Activated T-cell treated with anti-CD3 and anti-CD28 coated beads, Interleukin-2, amount 50 U/mL, for 72 hours (primary cell): ENCODE measurements at regions not wholly inside any gene's neighbourhood (a gene's known extent, or its start where the extent isn't known, plus 50 kb on each side); places are given as distances from the start of the nearest gene placed in this dataset.
"Not testable (repeated sequence)": the region's sequence is repeated elsewhere in the genome, so short reads cannot be mapped to it uniquely, and the experiment has no call there.

Experiments used
- ATAC-seq, 2 donors: fragments of 150-1000 bp; cut with Tn5 transposase; replicated peaks in 1 of 2; 2 replicates each; pipeline ENCODE4 v1.10.0; 2021; ENCODE audit warnings: moderate library complexity in 2 of 2, mild to moderate bottlenecking in 1 of 2
- DNase-seq, 2 donors: peaks; one replicate each; pipeline ENCODE4 v3.0.0; 2021 to 2022; ENCODE audit warnings: mixed read lengths in 1 of 2
- H3K27ac Mint-ChIP-seq: one replicate; pipeline ENCODE4 v1.8.0; 2022; ENCODE audit warnings: mild to moderate bottlenecking, moderate library complexity, mixed read lengths
- H3K27me3 Mint-ChIP-seq: one replicate; pipeline ENCODE4 v1.8.0; 2022; ENCODE audit warnings: low read depth, mixed read lengths
- H3K36me3 Mint-ChIP-seq, 2 donors: one replicate each; pipeline ENCODE4 v1.8.0; 2022; ENCODE audit warnings: mixed read lengths in 2 of 2, mild to moderate bottlenecking in 1 of 2; ENCODE audit not compliant: insufficient read depth in 2 of 2
- H3K4me1 Mint-ChIP-seq: one replicate; pipeline ENCODE4 v1.8.0; 2022; ENCODE audit warnings: low read depth, mixed read lengths
- H3K4me3 Mint-ChIP-seq, 2 donors: one replicate each; pipeline ENCODE4 v1.8.0; 2022; ENCODE audit warnings: mild to moderate bottlenecking in 2 of 2, mixed read lengths in 2 of 2, moderate library complexity in 2 of 2
- H3K9me3 Mint-ChIP-seq, 2 donors: one replicate each; pipeline ENCODE4 v1.8.0; 2022; ENCODE audit warnings: mixed read lengths in 2 of 2

DNA sequence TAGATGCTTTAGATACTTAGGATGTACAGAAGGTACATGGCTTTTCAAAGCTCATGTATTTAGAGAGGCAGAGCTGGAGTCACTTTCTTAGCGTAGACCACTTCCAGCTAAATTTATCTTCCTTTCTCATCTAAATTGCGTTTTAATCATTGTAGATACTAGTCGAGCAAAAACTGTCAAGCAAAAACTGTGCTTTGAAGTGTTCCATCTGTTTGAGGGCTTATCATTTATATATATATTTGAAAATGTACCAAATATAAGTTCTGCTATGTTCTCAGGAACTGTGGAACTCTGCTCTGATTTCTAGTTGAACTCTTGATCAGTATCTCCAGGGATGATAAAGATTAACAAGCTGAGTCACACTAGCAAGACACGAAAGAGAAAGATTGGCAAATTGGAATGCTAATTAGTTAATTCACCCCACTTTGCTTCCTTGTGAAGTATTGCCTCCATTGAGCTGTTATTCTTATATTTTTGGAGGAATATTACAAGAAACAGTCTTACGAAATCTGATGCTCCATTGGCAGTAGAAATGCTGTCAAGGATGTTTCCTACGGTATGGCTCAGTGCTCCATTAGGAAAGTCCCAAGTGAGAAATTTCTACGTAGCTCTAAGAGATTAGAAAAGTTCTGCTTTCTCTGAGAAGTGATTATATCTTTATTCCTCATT is 310.7 kb downstream of the AEBP2 start:
- H3K9me3 Mint-ChIP-seq, result peaks cover 5 to 15% of the 10 kb centered on the region in 2 donors
- no peak overlapping the region for H3K4me3 Mint-ChIP-seq
- DNase-seq (no peak), ATAC-seq (no peak)
- H3K36me3 Mint-ChIP-seq, result peaks cover 6 to 11% of the 10 kb centered on the region in 2 donors
- H3K27me3 Mint-ChIP-seq, result peaks cover 6% of the 10 kb centered on the region
- no peak overlapping the region for H3K27ac Mint-ChIP-seq
- no peaks in the 10 kb centered on the region for H3K4me1 Mint-ChIP-seq

DNA sequence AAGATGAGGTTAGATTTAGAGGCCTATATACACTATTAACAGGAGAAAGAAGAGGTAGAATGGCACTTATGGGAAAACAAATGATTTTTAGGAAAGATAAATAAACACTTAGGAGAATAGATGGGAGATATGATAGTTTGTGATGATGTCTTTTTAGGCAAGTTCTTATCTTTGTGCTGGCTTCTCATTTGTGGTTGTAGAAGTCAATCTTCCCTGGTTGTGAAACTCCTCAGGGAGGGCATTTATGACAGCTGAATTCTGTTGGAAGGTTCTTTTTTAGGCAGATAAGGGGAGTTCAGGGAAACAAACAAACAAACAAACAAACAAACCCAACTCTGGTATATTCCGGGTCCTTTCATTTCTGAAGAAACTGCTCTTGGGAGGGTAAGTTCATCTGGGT is 311.8 kb downstream of the AEBP2 start:
- Mint-ChIP-seq H3K9me3 (peaks cover 5 to 15% of the 10 kb centered on the region in 2 donors), H3K27ac (no peak overlapping the region), H3K36me3 (peaks cover 6 to 11% of the 10 kb centered on the region in 2 donors), H3K4me1 (no peaks in the 10 kb centered on the region), H3K27me3 (peaks cover 6% of the 10 kb centered on the region), H3K4me3 (no peak overlapping the region)
- ATAC-seq, result no peak
- no peak for DNase-seq

DNA sequence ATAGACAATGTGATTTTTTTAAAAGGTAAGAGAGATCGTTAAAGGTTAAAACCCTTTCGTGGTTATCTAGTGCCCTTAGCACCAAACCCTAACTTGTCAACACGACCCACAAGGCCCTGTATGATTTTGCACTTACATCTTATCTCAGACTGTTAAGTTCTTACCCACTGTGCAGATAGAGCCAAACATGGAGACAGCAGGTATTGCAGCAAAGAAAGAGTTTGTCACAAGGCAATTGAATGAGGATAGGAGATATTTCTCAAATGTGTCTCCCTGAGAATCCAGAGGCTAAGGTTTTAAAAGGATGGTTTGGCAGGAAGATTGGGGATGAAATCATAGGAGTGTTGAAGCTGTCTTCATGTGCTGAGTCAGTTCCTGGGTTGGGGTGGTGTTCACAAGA is 313.4 kb downstream of the AEBP2 start:
- Mint-ChIP-seq H3K36me3 (peaks cover 6 to 11% of the 10 kb centered on the region in 2 donors), H3K4me3 (no peak overlapping the region), H3K27me3 (peaks cover 6% of the 10 kb centered on the region), H3K27ac (no peak overlapping the region), H3K4me1 (peaks cover 5% of the 10 kb centered on the region), H3K9me3 (peaks cover 5 to 15% of the 10 kb centered on the region in 2 donors)
- no peak for ATAC-seq
- no peak for DNase-seq

DNA sequence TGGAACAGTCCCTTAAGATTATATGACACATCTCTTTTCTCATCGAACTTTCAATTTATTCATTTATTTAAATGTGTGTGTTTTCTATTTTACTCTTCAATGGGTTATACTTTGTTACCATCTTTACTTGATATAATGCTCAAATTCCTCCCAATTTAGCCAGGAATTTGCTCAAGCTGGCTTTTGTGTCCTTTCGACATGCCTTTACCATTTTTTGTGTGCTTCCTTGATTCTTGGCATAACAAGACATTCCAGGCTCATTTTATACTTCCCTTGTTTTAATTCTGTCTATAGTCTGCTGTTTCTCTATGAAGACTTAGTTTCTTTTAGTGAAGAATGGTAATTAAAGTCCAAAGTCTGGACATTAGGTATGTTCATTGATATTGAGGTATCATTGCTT is 315.8 kb downstream of the AEBP2 start:
- Mint-ChIP-seq H3K36me3 (peaks cover 6 to 8% of the 10 kb centered on the region in 2 donors), H3K27me3 (peaks cover 6% of the 10 kb centered on the region), H3K4me3 (no peak overlapping the region), H3K4me1 (peaks cover 10% of the 10 kb centered on the region), H3K9me3 (peaks cover 6 to 12% of the 10 kb centered on the region in 2 donors), H3K27ac (no peak overlapping the region)
- ATAC-seq (no peak), DNase-seq (no peak)

DNA sequence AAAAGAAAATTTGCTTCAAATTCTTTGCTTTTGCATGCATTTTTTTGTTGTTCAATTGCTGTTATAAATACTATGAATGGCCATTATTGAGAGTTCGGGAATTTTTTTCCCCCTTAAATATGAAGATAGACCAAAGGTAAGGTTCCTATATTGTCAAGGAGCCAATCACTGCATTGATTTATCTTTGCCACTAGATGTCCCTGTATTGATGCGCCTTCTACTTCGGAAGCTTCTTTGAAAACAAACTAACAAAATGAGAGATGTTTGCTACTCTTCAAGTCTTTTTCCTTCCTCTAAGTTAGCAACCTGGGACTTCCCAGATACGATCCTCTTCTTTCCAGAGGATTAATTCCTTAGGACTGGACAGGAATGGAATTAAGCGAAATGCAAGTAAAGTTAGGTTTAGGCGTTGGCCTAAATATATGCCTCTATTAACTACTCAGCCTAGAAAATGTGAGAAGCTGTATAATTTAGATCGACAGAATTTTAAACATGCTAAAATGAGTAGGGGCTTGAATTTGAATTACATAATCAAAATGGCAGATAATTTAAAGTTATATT is 318.1 kb downstream of the AEBP2 start:
- Mint-ChIP-seq H3K27ac (no peak overlapping the region), H3K36me3 (peaks cover 5 to 8% of the 10 kb centered on the region in 2 donors), H3K27me3 (no peaks in the 10 kb centered on the region), H3K4me3 (no peak overlapping the region), H3K4me1 (peaks cover 10% of the 10 kb centered on the region), H3K9me3 (peaks cover 6 to 9% of the 10 kb centered on the region in 2 donors)
- DNase-seq (no peak), ATAC-seq (no peak)

DNA sequence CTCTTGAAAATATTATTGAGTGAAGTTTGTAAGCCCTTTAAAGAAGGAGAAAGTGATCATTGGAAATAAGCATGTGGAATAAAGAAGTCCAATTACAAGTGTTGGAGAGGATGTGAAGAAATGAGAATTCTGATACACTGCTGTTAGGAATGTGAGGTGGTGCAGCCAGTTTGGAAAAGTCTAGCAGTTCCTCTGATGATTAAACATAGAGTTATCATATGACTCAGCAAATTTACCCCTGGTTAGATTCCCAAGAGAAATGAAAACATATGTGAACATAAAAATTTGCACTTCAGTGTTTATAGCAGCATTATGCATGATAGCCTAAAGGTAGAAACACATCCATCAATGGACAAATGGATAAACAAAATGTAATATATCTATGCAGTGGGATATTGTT is 319.9 kb downstream of the AEBP2 start:
- Mint-ChIP-seq H3K36me3 (peaks cover 1 to 2% of the 10 kb centered on the region in 2 donors), H3K9me3 (peaks cover 1 to 4% of the 10 kb centered on the region in 2 donors), H3K4me3 (no peak overlapping the region), H3K4me1 (peaks cover 10% of the 10 kb centered on the region), H3K27me3 (no peaks in the 10 kb centered on the region), H3K27ac (no peak overlapping the region)
- ATAC-seq (no peak), DNase-seq (no peak)

DNA sequence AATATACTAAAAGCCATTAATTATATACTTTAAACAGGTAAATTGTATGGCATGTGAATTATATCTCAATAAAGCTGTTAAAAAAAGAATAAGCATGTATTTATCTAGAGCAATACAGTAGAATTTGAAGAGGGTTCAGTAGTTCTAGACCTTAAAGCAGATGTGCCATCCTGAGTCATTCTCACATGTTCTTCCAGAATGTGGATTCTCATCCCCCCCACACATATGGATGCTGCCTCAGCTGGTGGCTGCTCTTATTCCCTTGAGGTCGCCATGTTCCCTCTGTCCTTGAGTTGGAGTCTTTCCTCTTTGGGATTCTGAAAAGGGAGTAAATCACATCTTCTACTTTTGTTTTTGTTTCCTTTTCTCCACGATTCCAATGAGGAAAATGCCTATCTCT is 321.3 kb downstream of the AEBP2 start:
- no peak for ATAC-seq
- peaks cover 1 to 6% of the 10 kb centered on the region in 2 donors for H3K36me3 Mint-ChIP-seq

DNA sequence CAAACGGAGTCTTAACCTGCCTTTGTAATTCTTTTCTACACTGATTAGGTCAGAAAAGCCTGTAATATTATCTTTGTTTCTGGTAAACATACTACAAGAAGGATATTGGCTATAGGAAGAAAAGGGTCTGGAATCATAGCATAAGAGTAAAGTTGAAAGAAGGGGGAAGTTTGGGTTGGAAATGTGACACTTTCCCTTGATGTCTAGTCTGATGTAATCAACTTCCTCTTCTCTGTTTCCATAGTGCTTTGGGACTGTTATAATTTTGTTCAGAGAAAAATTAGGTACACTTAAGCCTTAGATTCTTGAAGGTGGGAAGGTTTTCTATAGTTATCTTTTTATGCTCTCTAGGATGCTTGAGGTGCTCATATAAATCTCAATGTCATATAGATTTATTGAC is 322.2 kb downstream of the AEBP2 start:
- Mint-ChIP-seq H3K36me3 (peaks cover 1 to 9% of the 10 kb centered on the region in 2 donors), H3K4me3 (no peak overlapping the region), H3K4me1 (peaks cover 10% of the 10 kb centered on the region), H3K27ac (no peak overlapping the region), H3K27me3 (peaks cover 7% of the 10 kb centered on the region), H3K9me3 (peaks cover 6 to 8% of the 10 kb centered on the region in 2 donors)
- no peak for DNase-seq
- ATAC-seq, result no peak

More for the DNA sequence above, 321.3 kb downstream of the AEBP2 start:
- Mint-ChIP-seq H3K4me1 (peaks cover 10% of the 10 kb centered on the region), H3K27ac (no peak overlapping the region), H3K27me3 (no peaks in the 10 kb centered on the region), H3K9me3 (peaks cover 4 to 5% of the 10 kb centered on the region in 2 donors), H3K4me3 (no peak overlapping the region)
- no peak for DNase-seq

DNA sequence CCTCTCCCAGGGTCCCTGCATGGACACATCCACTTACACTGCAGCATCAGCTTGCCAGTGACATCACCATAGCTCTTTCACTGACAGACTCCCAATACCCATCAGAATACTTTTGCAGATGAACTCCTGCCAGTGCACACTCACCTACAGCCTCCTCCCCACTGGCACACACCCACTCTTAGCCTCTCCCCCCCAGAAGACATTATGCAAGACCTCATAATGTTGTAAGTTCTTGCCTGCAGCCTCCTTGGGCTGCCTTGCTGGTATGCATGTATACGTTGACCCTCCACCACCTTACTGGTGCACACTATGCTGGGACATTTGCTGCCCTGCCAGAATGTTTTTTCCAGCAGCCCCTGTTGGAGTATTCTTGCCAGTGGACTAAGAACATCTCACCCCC is 324.2 kb downstream of the AEBP2 start:
- H3K4me1 Mint-ChIP-seq, result no peaks in the 10 kb centered on the region
- H3K27ac Mint-ChIP-seq, result no peak overlapping the region
- DNase-seq, result no peak
- no peak overlapping the region for H3K4me3 Mint-ChIP-seq
- no peak for ATAC-seq
- peaks cover 9% of the 10 kb centered on the region for H3K27me3 Mint-ChIP-seq
- H3K9me3 Mint-ChIP-seq, result peaks cover 8 to 10% of the 10 kb centered on the region in 2 donors
- H3K36me3 Mint-ChIP-seq, result peaks cover 1 to 9% of the 10 kb centered on the region in 2 donors

DNA sequence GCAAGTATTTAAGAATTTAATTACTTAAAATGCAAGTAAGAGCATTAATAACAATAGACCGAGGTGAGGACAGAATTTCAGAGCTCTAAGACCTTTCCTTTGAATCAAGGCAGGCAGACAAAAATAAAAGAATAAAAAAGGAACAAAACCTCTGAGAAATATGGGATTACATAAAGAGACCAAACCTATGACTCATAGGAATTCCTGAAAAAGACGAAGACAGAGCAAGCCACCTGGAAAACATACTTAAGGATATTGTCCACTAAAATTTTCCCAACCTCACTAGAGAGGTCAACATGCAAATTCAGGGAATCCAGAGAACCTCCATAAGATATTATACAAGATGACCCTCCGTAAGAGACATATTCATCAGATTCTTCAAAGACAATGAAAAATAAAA is 325.1 kb downstream of the AEBP2 start:
- Mint-ChIP-seq H3K4me1 (no peaks in the 10 kb centered on the region), H3K27ac (no peak overlapping the region), H3K36me3 (peaks cover 1 to 9% of the 10 kb centered on the region in 2 donors), H3K27me3 (peaks cover 9% of the 10 kb centered on the region), H3K4me3 (no peak overlapping the region), H3K9me3 (peaks cover 8 to 10% of the 10 kb centered on the region in 2 donors)
- DNase-seq, result no peak
- no peak for ATAC-seq

DNA sequence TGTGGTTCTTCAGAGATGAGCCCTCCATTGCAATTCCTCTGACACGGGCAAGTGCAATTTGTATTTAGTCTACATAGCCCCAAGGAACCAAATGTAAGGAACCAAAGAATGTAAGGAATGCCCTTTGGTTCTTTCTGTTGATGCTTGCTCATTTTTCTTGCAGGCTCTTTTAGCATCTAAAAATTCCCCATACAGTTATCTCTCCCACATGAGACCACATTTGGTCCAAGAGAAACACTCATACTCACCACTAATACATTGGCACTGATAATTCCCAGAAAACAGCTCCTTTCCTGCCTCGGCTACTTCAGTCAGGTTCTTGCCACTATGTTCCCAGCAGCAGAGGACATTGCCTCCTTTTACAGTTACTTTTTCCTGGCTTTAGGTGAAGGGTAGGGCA is 332.6 kb downstream of the AEBP2 start:
- H3K27ac Mint-ChIP-seq, result no peak overlapping the region
- H3K27me3 Mint-ChIP-seq, result no peaks in the 10 kb centered on the region
- ATAC-seq (no peak), DNase-seq (no peak)
- no peaks in the 10 kb centered on the region for H3K4me1 Mint-ChIP-seq
- H3K4me3 Mint-ChIP-seq, result no peak overlapping the region
- no peaks in the 10 kb centered on the region for H3K36me3 Mint-ChIP-seq
- H3K9me3 Mint-ChIP-seq, result peaks cover under 1 to 4% of the 10 kb centered on the region in 2 donors

DNA sequence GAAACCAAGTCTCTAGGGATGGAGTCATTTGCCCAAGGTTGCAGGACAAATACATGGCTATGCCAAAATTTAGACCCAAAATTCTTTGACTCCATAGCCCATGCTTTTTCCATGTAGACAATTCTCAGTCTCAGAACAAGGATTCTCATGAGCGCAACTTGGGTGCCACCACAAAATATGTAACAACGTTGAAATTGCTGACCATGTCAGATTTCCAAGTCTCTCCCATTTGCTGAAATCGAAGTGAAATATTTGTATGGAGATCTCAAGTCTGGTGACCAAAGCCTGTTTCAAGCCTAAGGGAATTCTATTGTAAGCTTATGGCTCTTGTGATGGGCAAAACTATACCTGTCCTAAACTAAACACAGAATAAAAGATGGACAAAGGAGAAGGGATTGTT is 333.5 kb downstream of the AEBP2 start:
- peaks cover 6% of the 10 kb centered on the region for H3K27me3 Mint-ChIP-seq
- ATAC-seq (no peak), DNase-seq (no peak)
- no peak overlapping the region for H3K4me3 Mint-ChIP-seq
- H3K36me3 Mint-ChIP-seq, result no peaks in the 10 kb centered on the region
- H3K4me1 Mint-ChIP-seq, result no peaks in the 10 kb centered on the region
- peaks cover 1 to 2% of the 10 kb centered on the region in 2 donors for H3K9me3 Mint-ChIP-seq
- H3K27ac Mint-ChIP-seq, result no peak overlapping the region

DNA sequence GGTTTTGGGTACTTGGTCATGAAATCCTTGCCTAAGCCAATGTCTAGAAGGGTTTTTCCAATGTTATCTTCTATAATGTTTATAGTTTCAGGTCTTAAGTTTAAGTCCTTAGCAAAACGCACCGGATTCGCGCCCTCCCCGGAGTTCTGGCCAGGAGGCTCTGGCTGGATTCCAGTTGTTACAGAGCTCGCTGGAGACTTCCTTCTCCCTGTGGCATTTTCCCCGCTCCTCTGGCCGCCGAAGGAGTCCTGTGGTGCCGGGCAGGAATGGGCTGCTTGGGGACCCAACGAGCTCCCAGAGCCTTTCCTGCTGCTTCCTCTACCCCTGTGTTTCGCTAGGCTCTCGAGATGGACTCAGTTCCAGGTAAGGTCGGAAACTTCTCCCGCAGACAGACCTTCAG is 335.9 kb downstream of the AEBP2 start:
- DNase-seq, result no peak
- Mint-ChIP-seq H3K4me3 (no peak overlapping the region), H3K36me3 (no peaks in the 10 kb centered on the region), H3K27ac (no peak overlapping the region), H3K9me3 (peaks cover 0 to 2% of the 10 kb centered on the region in 2 donors), H3K27me3 (peaks cover 15% of the 10 kb centered on the region), H3K4me1 (no peaks in the 10 kb centered on the region)
- no peak for ATAC-seq

DNA sequence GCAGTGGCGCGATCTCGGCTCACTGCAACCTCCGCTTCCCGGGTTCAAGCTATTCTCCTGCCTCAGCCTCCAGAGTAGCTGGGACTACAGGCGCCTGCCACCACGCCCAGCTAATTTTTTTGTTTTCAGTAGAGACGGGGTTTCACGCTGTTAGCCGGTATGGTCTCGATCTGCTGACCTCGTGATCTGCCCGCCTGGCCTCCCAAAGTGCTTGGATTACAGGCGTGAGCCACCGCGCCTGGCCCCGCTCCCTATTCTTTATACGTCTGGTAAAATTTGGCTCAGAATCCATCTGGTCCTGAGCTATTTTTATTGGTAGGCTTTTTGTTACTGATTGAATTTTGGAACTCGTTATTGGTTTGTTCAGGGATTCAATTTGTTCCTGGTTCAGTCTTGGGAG is 336.7 kb downstream of the AEBP2 start:
- H3K4me3 Mint-ChIP-seq, result not testable (repeated sequence)

More for the DNA sequence above, 336.7 kb downstream of the AEBP2 start:
- not testable (repeated sequence) for H3K36me3 Mint-ChIP-seq, H3K9me3 Mint-ChIP-seq, H3K27ac Mint-ChIP-seq, DNase-seq, H3K4me1 Mint-ChIP-seq, ATAC-seq
- peaks cover 15% of the 10 kb centered on the region for H3K27me3 Mint-ChIP-seq
